Bronchial epithelial cell (primary cell): ENCODE measurements at regions not wholly inside any gene's neighbourhood (a gene's known extent, or its start where the extent isn't known, plus 50 kb on each side); places are given as distances from the start of the nearest gene placed in this dataset.

ENCODE experiments used
- DNase-seq: peaks from one replicate; pipeline ENCODE4 v3.0.0-alpha.2; 2010; ENCODE audit warnings: low read depth
- FAIRE-seq: peaks from 2 replicates; lab custom pipeline; 2011; peaks lifted over from hg19 to GRCh38; lab: Jason Lieb, UNC
- H3K27me3 ChIP-seq: 2 replicates; pipeline ENCODE4 v1.5.1; 2011; ENCODE audit warnings: low read length; ENCODE audit not compliant: control insufficient read depth, insufficient read depth
- H3K36me3 ChIP-seq: 2 replicates; pipeline ENCODE4 v1.5.1; 2011; ENCODE audit warnings: low read length; ENCODE audit not compliant: control insufficient read depth, insufficient read depth
- H3K4me3 ChIP-seq: 2 replicates; pipeline ENCODE4 v1.5.1; 2011; ENCODE audit warnings: mild to moderate bottlenecking, low read depth, low read length, control low read depth
- CTCF ChIP-seq: IDR thresholded peaks from 2 replicates; pipeline ENCODE4 v1.5.1; 2011; ENCODE audit warnings: mild to moderate bottlenecking, moderate library complexity, low read length, control low read depth, inconsistent platforms; ENCODE audit not compliant: insufficient read depth, severe bottlenecking

- TF ChIP-seq CTCF: no peak
- Histone ChIP-seq H3K27me3 (no peaks in the 10 kb centered on the region), H3K36me3 (no peaks in the 10 kb centered on the region), H3K4me3 (no peak overlapping the region)
- no peak for FAIRE-seq
- no peak for DNase-seq
Observed at GRCh38 chr18:11517704-11518103, 91.7 kb upstream of the SLC35G4 start.

- Histone ChIP-seq H3K27me3 (no peaks in the 10 kb centered on the region), H3K36me3 (no peaks in the 10 kb centered on the region), H3K4me3 (no peak overlapping the region)
- DNase-seq (no peak), FAIRE-seq (no peak)
- no peak for TF ChIP-seq CTCF
Observed at GRCh38 chr18:11516751-11517503, 92.5 kb upstream of the SLC35G4 start.

DNA sequence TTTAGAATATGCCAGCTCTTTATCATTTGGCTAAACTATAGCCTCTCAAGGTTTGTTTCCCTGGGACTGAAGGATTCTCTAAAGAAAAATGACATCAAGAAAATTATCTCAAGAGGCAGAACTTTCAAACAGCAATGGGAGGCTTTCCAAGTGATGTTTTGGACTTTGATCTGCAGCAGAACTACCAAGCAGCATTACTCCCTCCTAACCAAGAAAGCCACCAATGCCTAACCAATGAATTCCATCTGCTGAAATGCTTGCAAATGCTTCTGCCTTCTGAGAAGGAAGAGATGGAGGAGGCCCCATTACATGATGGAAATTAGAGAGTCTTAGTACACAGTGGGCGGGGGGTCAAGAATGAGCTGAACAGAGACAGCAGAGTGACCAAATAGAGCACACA lies 95.1 kb upstream of the SLC35G4 start:
- H3K4me3 ChIP-seq: no peak overlapping the region
- H3K36me3 ChIP-seq: no peaks in the 10 kb centered on the region
- DNase-seq: no peak
- FAIRE-seq: no peak
- no peak for TF ChIP-seq CTCF
- H3K27me3 ChIP-seq: no peaks in the 10 kb centered on the region

DNA sequence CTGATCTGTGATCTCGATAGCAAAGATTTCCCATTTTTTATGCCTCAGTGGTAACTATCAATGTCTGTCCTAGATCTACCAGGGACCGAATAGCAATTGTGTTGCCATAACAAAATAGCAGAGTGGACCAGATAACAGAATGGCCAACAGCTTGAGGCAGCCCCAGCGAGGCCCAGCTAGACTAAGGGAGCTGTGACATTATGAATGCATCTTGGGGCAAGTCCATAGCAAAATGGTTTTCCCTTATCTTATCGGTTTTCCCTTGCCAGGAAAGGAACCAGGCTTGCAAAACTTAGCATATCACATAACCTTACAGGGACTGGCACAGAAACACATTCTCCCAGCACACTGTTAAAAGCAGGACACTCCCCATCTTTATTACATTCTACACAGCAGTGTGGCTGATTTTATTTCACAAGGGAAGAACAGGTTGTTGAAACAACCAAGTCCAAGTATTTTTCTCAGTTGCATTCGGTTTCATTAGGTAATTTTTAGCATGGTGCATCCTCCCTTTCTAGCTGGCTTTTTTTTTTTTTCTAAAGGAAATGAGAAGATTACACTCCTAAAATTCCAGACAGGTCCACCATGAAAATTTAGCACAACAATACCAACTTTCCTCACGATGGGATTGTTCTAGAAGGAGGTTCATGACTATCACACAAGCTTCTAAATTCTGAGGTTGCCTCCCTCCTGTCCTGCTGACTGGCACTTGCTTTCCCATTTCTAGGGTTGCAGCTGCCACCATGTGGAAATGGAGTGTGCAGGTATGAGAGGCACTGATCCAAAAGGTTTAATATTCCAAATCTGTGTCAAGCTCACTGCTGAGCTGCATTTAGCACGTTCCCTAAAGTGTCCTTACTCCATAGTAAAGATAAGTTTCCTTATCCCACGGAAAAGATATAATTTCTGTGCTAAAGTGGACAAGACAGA lies 97.0 kb upstream of the SLC35G4 start:
- FAIRE-seq (no peak), DNase-seq (peak; percentile 21)
- H3K36me3 ChIP-seq: no peaks in the 10 kb centered on the region
- H3K4me3 ChIP-seq: no peak overlapping the region
- H3K27me3 ChIP-seq: no peaks in the 10 kb centered on the region
- TF ChIP-seq CTCF: peak; percentile 20

GRCh38 chr18:11511434-11512095 lies 97.8 kb upstream of the SLC35G4 start:
- TF ChIP-seq CTCF: no peak
- Histone ChIP-seq H3K27me3 (no peaks in the 10 kb centered on the region), H3K36me3 (no peaks in the 10 kb centered on the region), H3K4me3 (no peak overlapping the region)
- no peak for DNase-seq
- FAIRE-seq: no peak
